ENCODE measurements at regions not wholly inside any gene's neighbourhood (a gene's known extent, or its start where the extent isn't known, plus 50 kb on each side); places are given as distances from the start of the nearest gene placed in this dataset.

DNA sequence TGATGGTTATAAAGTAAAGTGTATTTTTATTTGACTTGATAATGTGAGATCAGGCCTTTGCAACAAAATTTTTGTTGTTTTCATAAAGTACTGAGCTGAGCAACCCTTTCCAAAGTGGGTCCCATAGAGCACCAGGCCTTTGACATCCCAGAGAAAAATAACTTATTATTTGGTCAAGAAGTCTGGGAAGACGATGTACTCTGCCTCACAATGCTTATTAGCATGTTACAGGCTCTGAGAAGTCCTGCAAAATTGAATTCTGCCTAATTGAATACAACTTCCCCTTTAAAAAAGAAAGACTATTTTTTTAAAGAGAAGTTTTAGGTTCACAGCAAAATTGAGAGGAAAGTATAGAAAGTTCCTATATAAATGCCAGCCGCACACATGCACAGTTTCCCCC lies 151.5 kb upstream of the TCF4 start:
- Histone ChIP-seq H3K23me2 (ENCODE audit: low read depth, low read length) (no peaks in the 10 kb centered on the region), H3K27ac (ENCODE audit: low read depth, low read length) (no peak overlapping the region), H2BK20ac (ENCODE audit: low read length) (no peak overlapping the region), H3K4me3 (ENCODE audit: extremely low read depth in 1 of 4, insufficient read depth in 2 of 4, low read depth in 3 of 4, low read length in 4 of 4) (no peak overlapping the region), H3K9me3 (ENCODE audit: insufficient read depth in 2 of 2, low read depth in 1 of 2, low read length in 1 of 2) (no peaks in the 10 kb centered on the region), H4K8ac (ENCODE audit: extremely low read depth, insufficient read depth, low read length) (no peak overlapping the region), H3K27me3 (replicated peaks in 1 of 4; ENCODE audit: control insufficient read depth in 3 of 4, extremely low read depth in 1 of 4, insufficient read depth in 3 of 4, low read length in 3 of 4) (peaks cover 0 to 1% (median 0%) of the 10 kb centered on the region in 4 experiments; a peak in 1 of 7 replicates), H3K36me3 (ENCODE audit: control insufficient read depth in 2 of 4, insufficient read depth in 4 of 4, low read length in 3 of 4) (no peaks in the 10 kb centered on the region), H2AK5ac (ENCODE audit: low read depth, low read length) (no peak overlapping the region), H3K79me2 (ENCODE audit: control insufficient read depth in 1 of 2, insufficient read depth in 2 of 2, low read length in 2 of 2) (no peaks in the 10 kb centered on the region), H2BK5ac (ENCODE audit: low read depth, low read length) (no peak overlapping the region), H4K20me1 (replicated peaks in 1 of 2; ENCODE audit: control insufficient read depth in 1 of 2, insufficient read depth in 2 of 2, low read length in 2 of 2) (no peaks in the 10 kb centered on the region), H3K56ac (replicated peaks; ENCODE audit: insufficient read length, low read depth, low read length) (no peak overlapping the region), H3K4me1 (replicated peaks in 1 of 4; ENCODE audit: control insufficient read depth in 3 of 4, insufficient read depth in 4 of 4, low read length in 3 of 4) (no peaks in the 10 kb centered on the region), H4K5ac (ENCODE audit: insufficient read length, low read depth, low read length) (no peak overlapping the region), H3K18ac (ENCODE audit: extremely low read depth, low read length) (no peak overlapping the region), H2BK12ac (ENCODE audit: low read depth, low read length) (no peak overlapping the region), H3K4ac (replicated peaks; ENCODE audit: insufficient read length, low read depth, low read length) (no peak overlapping the region), H3K9ac (replicated peaks in 1 of 4; ENCODE audit: extremely low read depth in 1 of 4, low read depth in 3 of 4, low read length in 3 of 4) (no peak overlapping the region), H4K91ac (replicated peaks; ENCODE audit: insufficient read length, low read length) (no peak overlapping the region), H3K23ac (ENCODE audit: insufficient read length) (no peak overlapping the region), H2BK120ac (replicated peaks; ENCODE audit: low read depth, low read length) (no peak overlapping the region), H2BK15ac (ENCODE audit: low read length) (no peak overlapping the region), H2AFZ (ENCODE audit: low read length) (no peak overlapping the region), H3K79me1 (ENCODE audit: low read depth, low read length) (no peaks in the 10 kb centered on the region), H3K4me2 (ENCODE audit: insufficient read depth in 1 of 2, low read depth in 2 of 2, low read length in 2 of 2) (no peak overlapping the region), H3K14ac (ENCODE audit: insufficient read length) (no peak overlapping the region)
- WGBS, 2 experiments (ENCODE audit: extremely low coverage in 1 of 2, insufficient coverage in 1 of 2, insufficient read length in 1 of 2, insufficient replicate concordance in 2 of 2, low coverage in 1 of 2, low lambda C conversion rate in 2 of 2, missing lambda C conversion rate in 1 of 2), result 85% methylated on average over 2 of the region's 2 CpGs; no CpG with 5 or more reads in 1 of the 2 experiments
- no peak for TF ChIP-seq EZH2 (IDR thresholded peaks at IDR 0.05; ENCODE audit: low read depth, low read length, severe bottlenecking)
- TF ChIP-seq USF2 (IDR thresholded peaks at IDR 0.05; ENCODE audit: low read length), result no peak
- FAIRE-seq (no peak), DNase-seq (ENCODE audit: low read depth in 1 of 2, low spot score in 2 of 2) (no peak)
- ChIA-PET POLR2A (ENCODE audit: partially characterized antibody) (no interaction called here), CTCF (ENCODE audit: partially characterized antibody) (no interaction called here)

Measured in H1 (cell line).